BE2C (cell line): ENCODE measurements at regions not wholly inside any gene's neighbourhood (a gene's known extent, or its start where the extent isn't known, plus 50 kb on each side); places are given as distances from the start of the nearest gene placed in this dataset.

ENCODE experiments used
- DNase-seq: peaks from one replicate; pipeline ENCODE4 v3.0.0-alpha.2; 2020
- H3K27me3 ChIP-seq: fragments of 250-450 bp; sonication (Bioruptor Pico); 2 replicates; pipeline ENCODE4 v1.5.1; 2020; ENCODE audit warnings: mild to moderate bottlenecking
- H3K36me3 ChIP-seq: fragments of 250-450 bp; sonication (Bioruptor Pico); 2 replicates; pipeline ENCODE4 v1.5.1; 2020; ENCODE audit warnings: mild to moderate bottlenecking
- H3K4me1 ChIP-seq: fragments of 250-450 bp; sonication (Bioruptor Pico); 2 replicates; pipeline ENCODE4 v1.5.1; 2020
- H3K4me3 ChIP-seq: 2 replicates; pipeline ENCODE4 v1.5.1; 2011; ENCODE audit warnings: low read depth, low read length
- H3K9me3 ChIP-seq: fragments of 250-450 bp; sonication (Bioruptor Pico); 2 replicates; pipeline ENCODE4 v1.5.1; 2020
- TF ChIP-seq, protein P1 (sequence below): IDR thresholded peaks from 2 replicates; pipeline ENCODE4 v1.5.1; 2012; ENCODE audit warnings: mild to moderate bottlenecking, low read depth, low read length

DNA sequence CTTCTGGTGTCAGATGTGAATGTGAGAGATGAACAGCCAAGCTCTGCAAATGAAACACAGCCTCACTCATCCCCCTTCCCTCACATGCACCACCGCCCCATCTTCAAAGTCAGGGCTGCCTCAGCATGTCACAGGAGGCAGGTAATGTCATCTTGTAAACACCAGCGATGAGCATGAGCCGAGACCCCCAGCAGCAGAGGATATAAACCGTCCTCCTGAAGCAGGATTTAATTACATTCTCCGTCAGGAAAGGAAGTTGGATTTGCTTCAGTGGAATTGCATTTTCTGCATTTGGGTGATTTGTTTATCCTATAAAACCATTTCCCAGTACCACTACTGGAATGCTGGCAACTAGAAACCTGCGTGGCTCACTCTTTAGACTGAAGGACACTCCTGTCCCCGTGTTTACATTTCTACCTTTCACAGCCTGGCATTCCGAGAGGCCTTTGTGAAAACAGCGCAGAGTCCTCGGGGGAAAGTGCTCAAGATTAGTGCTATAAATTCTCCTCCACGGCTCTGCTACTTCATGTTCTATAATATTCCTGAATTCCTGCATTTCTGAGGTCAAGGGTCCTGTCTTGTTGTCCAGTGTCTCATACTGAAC is 619.2 kb downstream of the IRS1 start:
- H3K27me3 ChIP-seq: no peaks in the 10 kb centered on the region
- TF ChIP-seq, protein P1, sequence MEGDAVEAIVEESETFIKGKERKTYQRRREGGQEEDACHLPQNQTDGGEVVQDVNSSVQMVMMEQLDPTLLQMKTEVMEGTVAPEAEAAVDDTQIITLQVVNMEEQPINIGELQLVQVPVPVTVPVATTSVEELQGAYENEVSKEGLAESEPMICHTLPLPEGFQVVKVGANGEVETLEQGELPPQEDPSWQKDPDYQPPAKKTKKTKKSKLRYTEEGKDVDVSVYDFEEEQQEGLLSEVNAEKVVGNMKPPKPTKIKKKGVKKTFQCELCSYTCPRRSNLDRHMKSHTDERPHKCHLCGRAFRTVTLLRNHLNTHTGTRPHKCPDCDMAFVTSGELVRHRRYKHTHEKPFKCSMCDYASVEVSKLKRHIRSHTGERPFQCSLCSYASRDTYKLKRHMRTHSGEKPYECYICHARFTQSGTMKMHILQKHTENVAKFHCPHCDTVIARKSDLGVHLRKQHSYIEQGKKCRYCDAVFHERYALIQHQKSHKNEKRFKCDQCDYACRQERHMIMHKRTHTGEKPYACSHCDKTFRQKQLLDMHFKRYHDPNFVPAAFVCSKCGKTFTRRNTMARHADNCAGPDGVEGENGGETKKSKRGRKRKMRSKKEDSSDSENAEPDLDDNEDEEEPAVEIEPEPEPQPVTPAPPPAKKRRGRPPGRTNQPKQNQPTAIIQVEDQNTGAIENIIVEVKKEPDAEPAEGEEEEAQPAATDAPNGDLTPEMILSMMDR: no peak
- H3K4me1 ChIP-seq: no peaks in the 10 kb centered on the region
- H3K9me3 ChIP-seq: no peaks in the 10 kb centered on the region
- no peaks in the 10 kb centered on the region for H3K36me3 ChIP-seq
- no peak for DNase-seq
- H3K4me3 ChIP-seq: no peak overlapping the region

DNA sequence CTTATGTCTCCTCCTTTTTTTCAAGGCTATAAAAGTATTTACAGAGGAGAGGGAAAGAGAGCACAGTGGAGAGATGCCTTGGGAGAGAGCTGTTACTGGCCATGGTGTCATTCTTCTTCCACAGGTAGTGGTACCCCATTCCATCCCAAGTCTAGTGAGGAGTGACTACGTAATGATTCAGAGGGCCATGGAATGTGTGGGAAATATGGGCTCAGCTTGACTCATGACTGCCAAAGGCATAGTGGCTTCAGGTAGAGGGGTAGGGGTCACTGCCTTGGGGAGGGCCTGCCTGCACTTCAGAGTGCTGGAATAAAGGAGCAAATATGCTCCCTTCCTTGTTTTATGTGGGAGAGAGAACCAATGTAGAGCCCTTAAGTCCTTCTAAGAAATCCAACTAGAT is 620.6 kb downstream of the IRS1 start:
- H3K36me3 ChIP-seq: no peaks in the 10 kb centered on the region
- H3K4me1 ChIP-seq: no peaks in the 10 kb centered on the region
- DNase-seq: no peak
- H3K9me3 ChIP-seq: no peaks in the 10 kb centered on the region
- TF ChIP-seq, protein P1: no peak
- H3K27me3 ChIP-seq: no peaks in the 10 kb centered on the region
- H3K4me3 ChIP-seq: no peak overlapping the region

GRCh38 chr2:226176283-226176984 is 623.2 kb downstream of the IRS1 start:
- Histone ChIP-seq H3K4me3 (no peak overlapping the region), H3K36me3 (no peaks in the 10 kb centered on the region), H3K27me3 (no peaks in the 10 kb centered on the region), H3K4me1 (no peaks in the 10 kb centered on the region), H3K9me3 (no peaks in the 10 kb centered on the region)
- no peak for DNase-seq
- TF ChIP-seq, protein P1: no peak

GRCh38 chr2:226174390-226174789 is 625.2 kb downstream of the IRS1 start:
- Histone ChIP-seq H3K4me1 (no peaks in the 10 kb centered on the region), H3K9me3 (no peaks in the 10 kb centered on the region), H3K36me3 (no peaks in the 10 kb centered on the region), H3K4me3 (no peak overlapping the region), H3K27me3 (no peaks in the 10 kb centered on the region)
- TF ChIP-seq, protein P1: no peak
- DNase-seq: no peak

DNA sequence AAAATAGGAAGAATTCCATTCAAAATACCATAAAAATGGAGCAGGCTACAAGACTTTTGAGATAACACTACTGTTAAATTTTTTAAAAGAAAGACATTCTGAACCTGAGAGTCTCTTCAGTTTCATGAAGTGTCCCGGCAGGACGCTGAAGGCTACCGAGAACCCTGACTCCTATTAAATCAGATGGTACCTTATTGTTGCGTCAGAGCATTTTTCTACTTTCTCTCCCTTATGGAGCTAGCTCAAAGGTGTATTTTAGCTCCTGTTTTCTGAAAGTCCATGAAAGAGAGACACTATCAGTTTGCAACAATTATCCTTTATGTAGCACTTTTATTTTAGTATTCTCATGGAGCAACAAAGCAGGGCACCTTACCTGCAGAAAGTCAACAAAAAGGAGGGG is 626.7 kb downstream of the IRS1 start:
- TF ChIP-seq, protein P1: no peak
- Histone ChIP-seq H3K27me3 (no peaks in the 10 kb centered on the region), H3K4me1 (no peaks in the 10 kb centered on the region), H3K9me3 (no peaks in the 10 kb centered on the region), H3K36me3 (no peaks in the 10 kb centered on the region), H3K4me3 (no peak overlapping the region)
- DNase-seq: no peak

DNA sequence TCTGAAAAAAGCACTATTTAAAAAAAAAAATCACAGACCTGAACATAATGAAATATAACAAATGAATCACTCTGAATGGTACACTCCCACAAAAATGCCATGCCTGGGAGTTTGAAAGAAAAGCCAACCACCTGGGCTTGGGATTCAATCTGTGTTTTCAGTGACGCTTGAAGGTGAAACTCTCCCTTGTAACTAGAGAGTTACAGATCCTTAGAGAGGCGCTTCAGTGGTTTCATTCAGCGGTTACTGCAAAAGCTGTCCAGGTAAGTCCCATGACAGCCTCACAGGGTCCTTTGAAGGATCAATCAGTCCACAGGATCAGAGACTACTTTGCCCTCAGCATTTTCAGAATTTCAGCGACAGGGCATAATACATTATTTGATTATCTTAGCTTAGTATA is 627.3 kb downstream of the IRS1 start:
- Histone ChIP-seq H3K4me1 (no peaks in the 10 kb centered on the region), H3K36me3 (no peaks in the 10 kb centered on the region), H3K9me3 (no peaks in the 10 kb centered on the region), H3K4me3 (no peak overlapping the region), H3K27me3 (no peaks in the 10 kb centered on the region)
- no peak for DNase-seq
- TF ChIP-seq, protein P1: no peak
